Suprapubic skin (tissue), 4 donors: ENCODE measurements at regions not wholly inside any gene's neighbourhood (a gene's known extent, or its start where the extent isn't known, plus 50 kb on each side); places are given as distances from the start of the nearest gene placed in this dataset.

Experiments used
- CTCF ChIP-seq, 2 donors: fragments of 200-600 bp in 1 of 2; fragments of 450-650 bp in 1 of 2; sonication (generic) in 1 of 2; IDR thresholded peaks; one replicate each; pipeline ENCODE4 v1.5.1; 2016 to 2019; ENCODE audit warnings: antibody characterized with exemption in 2 of 2, mild to moderate bottlenecking in 1 of 2, moderate library complexity in 1 of 2
- POLR2A ChIP-seq, 2 donors: fragments of 450-650 bp; IDR thresholded peaks; one replicate each; pipeline ENCODE4 v1.6.1; 2017; ENCODE audit warnings: antibody characterized with exemption in 2 of 2, mild to moderate bottlenecking in 2 of 2, moderate library complexity in 2 of 2
- POLR2AphosphoS5 ChIP-seq, 3 donors: sonication (generic); formaldehyde crosslinking; IDR thresholded peaks; one replicate each; pipeline ENCODE4 v1.6.1; 2017; ENCODE audit warnings: antibody characterized with exemption in 3 of 3

- TF ChIP-seq CTCF (IDR thresholded peaks at IDR 0.05), result no peak
- TF ChIP-seq POLR2A (IDR thresholded peaks at IDR 0.05), result no peak
- no peak for TF ChIP-seq POLR2AphosphoS5 (IDR thresholded peaks at IDR 0.05)
These were observed 308.0 kb upstream of the ZC3H12C start for GRCh38 chr11:109785198-109785597.
